GM19463 (cell line): ENCODE measurements at regions not wholly inside any gene's neighbourhood (a gene's known extent, or its start where the extent isn't known, plus 50 kb on each side); places are given as distances from the start of the nearest gene placed in this dataset.
"Not testable (repeated sequence)": the region's sequence is repeated elsewhere in the genome, so short reads cannot be mapped to it uniquely, and the experiment has no call there.

Experiments
- ATAC-seq: cut with Tn5 transposase; IDR thresholded peaks from one replicate; pipeline ENCODE4 v1.9.1; 2021; ENCODE audit warnings: mild to moderate bottlenecking, moderate library complexity; ENCODE audit not compliant: unreplicated experiment

- ATAC-seq: no peak
Measured at GRCh38 chr2:234578389-234578788, 81.5 kb upstream of the ARL4C start.

GRCh38 chr2:234577191-234577590, 80.3 kb upstream of the ARL4C start:
- no peak for ATAC-seq

- ATAC-seq: no peak
Measured at GRCh38 chr2:234571620-234572407, 74.9 kb upstream of the ARL4C start.

GRCh38 chr2:234570476-234570875, 73.6 kb upstream of the ARL4C start:
- no peak for ATAC-seq

GRCh38 chr2:234569776-234570430, 73.0 kb upstream of the ARL4C start:
- no peak for ATAC-seq

- ATAC-seq: no peak
Measured at GRCh38 chr2:234566622-234567021, 69.7 kb upstream of the ARL4C start.

GRCh38 chr2:234565842-234566619, 69.2 kb upstream of the ARL4C start:
- no peak for ATAC-seq

- no peak for ATAC-seq
Measured at GRCh38 chr2:234565201-234565600, 68.3 kb upstream of the ARL4C start.

GRCh38 chr2:234564699-234565098, 67.8 kb upstream of the ARL4C start:
- no peak for ATAC-seq

- ATAC-seq: no peak
Measured at GRCh38 chr2:234559609-234560008, 62.7 kb upstream of the ARL4C start.

- ATAC-seq: no peak
Measured at GRCh38 chr2:234558642-234559041, 61.8 kb upstream of the ARL4C start.

- no peak for ATAC-seq
Measured at GRCh38 chr2:234556848-234557573, 60.1 kb upstream of the ARL4C start.

- no peak for ATAC-seq
Measured at GRCh38 chr2:234555616-234556249, 58.9 kb upstream of the ARL4C start.

- ATAC-seq: no peak
Measured at GRCh38 chr2:234555161-234555560, 58.3 kb upstream of the ARL4C start.

- ATAC-seq: not testable (repeated sequence)
Measured at GRCh38 chr2:234553223-234553622, 56.3 kb upstream of the ARL4C start.

GRCh38 chr2:234550511-234551107, 53.7 kb upstream of the ARL4C start:
- peak; percentile 71 for ATAC-seq

GRCh38 chr2:234550056-234550455, 53.2 kb upstream of the ARL4C start:
- ATAC-seq: no peak

GRCh38 chr2:234548695-234549420, 52.0 kb upstream of the ARL4C start:
- no peak for ATAC-seq

- ATAC-seq: no peak
Measured at GRCh38 chr2:234546770-234547169, 49.9 kb upstream of the ARL4C start.
